ENCODE measurements at regions not wholly inside any gene's neighbourhood (a gene's known extent, or its start where the extent isn't known, plus 50 kb on each side); places are given as distances from the start of the nearest gene placed in this dataset.

DNA sequence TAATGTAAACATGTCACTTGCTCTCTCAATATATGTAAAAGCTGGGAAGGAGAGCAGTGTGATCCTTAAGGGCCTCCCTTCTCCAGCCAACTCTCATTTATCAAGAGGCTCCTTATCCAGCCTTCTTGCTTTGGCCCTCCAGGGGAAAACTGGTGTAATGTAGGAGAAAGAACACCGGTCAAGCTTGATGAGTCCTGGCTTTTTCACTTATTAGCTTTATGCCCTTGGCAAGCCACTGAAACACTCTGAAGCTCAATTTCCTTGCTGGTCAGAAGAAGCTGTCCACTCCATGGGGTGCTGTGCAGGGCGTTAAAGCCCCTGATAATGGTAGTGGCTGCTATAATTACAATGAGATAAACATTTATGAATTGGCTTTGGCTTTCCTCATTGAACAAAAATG lies 251.2 kb upstream of the RBBP8 start:
- no peaks in the 10 kb centered on the region for H3K79me2 ChIP-seq (ENCODE audit: insufficient read depth, low read length)
- H2AFZ ChIP-seq (ENCODE audit: low read length) = no peak overlapping the region
- H4K20me1 ChIP-seq (ENCODE audit: insufficient read depth, low read length) = no peaks in the 10 kb centered on the region
- no peak overlapping the region for H3K27ac ChIP-seq (ENCODE audit: low read depth, low read length, poor library complexity, severe bottlenecking)
- no peaks in the 10 kb centered on the region for H3K36me3 ChIP-seq (ENCODE audit: insufficient read depth, low read length)
- H3K4me2 ChIP-seq (ENCODE audit: low read length) = no peak overlapping the region
- no peaks in the 10 kb centered on the region for H3F3A ChIP-seq (ENCODE audit: insufficient read depth, low read length)
- no peak for TF ChIP-seq CTCF (IDR thresholded peaks at IDR 0.05; ENCODE audit: low read length)
- TF ChIP-seq EZH2 (IDR thresholded peaks at IDR 0.05; ENCODE audit: borderline replicate concordance, low read length) = no peak
- no peak overlapping the region for H3K4me3 ChIP-seq (ENCODE audit: low read depth, low read length, poor library complexity, severe bottlenecking)
- no peak overlapping the region for H3K9ac ChIP-seq (ENCODE audit: low read length)
- H3K4me1 ChIP-seq (ENCODE audit: insufficient read depth, low read length, severe bottlenecking) = no peaks in the 10 kb centered on the region
- H3K9me3 ChIP-seq (ENCODE audit: low read length) = no peaks in the 10 kb centered on the region
- H3K27me3 ChIP-seq (ENCODE audit: insufficient read depth, low read length) = no peaks in the 10 kb centered on the region
- H3K9me2 ChIP-seq (ENCODE audit: low read depth, low read length) = no peaks in the 10 kb centered on the region

- H4K20me1 ChIP-seq (ENCODE audit: insufficient read depth, low read length) = no peaks in the 10 kb centered on the region
- H3K4me3 ChIP-seq (ENCODE audit: low read depth, low read length, poor library complexity, severe bottlenecking) = no peak overlapping the region
Observed at GRCh38 chr18:22682720-22683119, 250.4 kb upstream of the RBBP8 start.

GRCh38 chr18:22683196-22683676 lies 249.9 kb upstream of the RBBP8 start:
- no peak overlapping the region for H3K27ac ChIP-seq (ENCODE audit: low read depth, low read length, poor library complexity, severe bottlenecking)

More at GRCh38 chr18:22682720-22683119, 250.4 kb upstream of the RBBP8 start:
- H3K79me2 ChIP-seq (ENCODE audit: insufficient read depth, low read length) = no peaks in the 10 kb centered on the region
- no peaks in the 10 kb centered on the region for H3F3A ChIP-seq (ENCODE audit: insufficient read depth, low read length)
- H3K4me2 ChIP-seq (ENCODE audit: low read length) = no peak overlapping the region
- no peaks in the 10 kb centered on the region for H3K36me3 ChIP-seq (ENCODE audit: insufficient read depth, low read length)
- no peak overlapping the region for H3K9ac ChIP-seq (ENCODE audit: low read length)
- H3K27me3 ChIP-seq (ENCODE audit: insufficient read depth, low read length) = no peaks in the 10 kb centered on the region
- no peaks in the 10 kb centered on the region for H3K9me2 ChIP-seq (ENCODE audit: low read depth, low read length)
- TF ChIP-seq CTCF (IDR thresholded peaks at IDR 0.05; ENCODE audit: low read length) = no peak
- TF ChIP-seq EZH2 (IDR thresholded peaks at IDR 0.05; ENCODE audit: borderline replicate concordance, low read length) = no peak
- H3K4me1 ChIP-seq (ENCODE audit: insufficient read depth, low read length, severe bottlenecking) = no peaks in the 10 kb centered on the region
- H2AFZ ChIP-seq (ENCODE audit: low read length) = no peak overlapping the region
- no peaks in the 10 kb centered on the region for H3K9me3 ChIP-seq (ENCODE audit: low read length)
- no peak overlapping the region for H3K27ac ChIP-seq (ENCODE audit: low read depth, low read length, poor library complexity, severe bottlenecking)

More at GRCh38 chr18:22683196-22683676, 249.9 kb upstream of the RBBP8 start:
- Histone ChIP-seq H3K36me3 (ENCODE audit: insufficient read depth, low read length) (no peaks in the 10 kb centered on the region), H3F3A (ENCODE audit: insufficient read depth, low read length) (no peaks in the 10 kb centered on the region), H3K27me3 (ENCODE audit: insufficient read depth, low read length) (no peaks in the 10 kb centered on the region), H4K20me1 (ENCODE audit: insufficient read depth, low read length) (no peaks in the 10 kb centered on the region), H3K4me1 (ENCODE audit: insufficient read depth, low read length, severe bottlenecking) (no peaks in the 10 kb centered on the region), H2AFZ (ENCODE audit: low read length) (no peak overlapping the region), H3K9me3 (ENCODE audit: low read length) (no peaks in the 10 kb centered on the region), H3K79me2 (ENCODE audit: insufficient read depth, low read length) (no peaks in the 10 kb centered on the region), H3K4me3 (ENCODE audit: low read depth, low read length, poor library complexity, severe bottlenecking) (no peak overlapping the region), H3K9ac (ENCODE audit: low read length) (no peak overlapping the region), H3K9me2 (ENCODE audit: low read depth, low read length) (no peaks in the 10 kb centered on the region), H3K4me2 (ENCODE audit: low read length) (no peak overlapping the region)
- TF ChIP-seq CTCF (IDR thresholded peaks at IDR 0.05; ENCODE audit: low read length) (no peak), EZH2 (IDR thresholded peaks at IDR 0.05; ENCODE audit: borderline replicate concordance, low read length) (no peak)
